GM12878 (cell line): ENCODE measurements at regions not wholly inside any gene's neighbourhood (a gene's known extent, or its start where the extent isn't known, plus 50 kb on each side); places are given as distances from the start of the nearest gene placed in this dataset.

ENCODE experiments used
- ATAC-seq: fragments of 200-7000 bp; cut with Tn5 transposase; 3 replicates; pipeline ENCODE4 v1.9.1; 2020; ENCODE audit warnings: mild to moderate bottlenecking, moderate library complexity
- BruUV-seq: library from RNA; stranded (reverse); fragments of 400-500 nt; replicated peaks from 2 replicates; lab custom pipeline; 2021; lab: Mats Ljungman, UMichigan
- CTCF ChIA-PET: fragments of 300-600 bp; sonication (Branson Sonifier 250); formaldehyde crosslinking; extraction: SDS; loops from one replicate; lab custom pipeline; 2021; ENCODE audit warnings: inconsistent platforms; lab: Yijun Ruan, JAX
- POLR2A ChIA-PET: fragments of 350-600 bp; formaldehyde crosslinking; extraction: SDS; loops from one replicate; lab custom pipeline; 2021; ENCODE audit warnings: inconsistent platforms; lab: Charles Lee
- RAD21 ChIA-PET: fragments of 300-600 bp; sonication (Branson Sonifier 250); formaldehyde crosslinking; loops from one replicate; lab custom pipeline; 2023; ENCODE audit warnings: antibody characterized with exemption; ENCODE audit not compliant: unreplicated experiment; lab: Charles Lee
- SMC1A ChIA-PET: fragments of 300-600 bp; sonication (Branson Sonifier 250); formaldehyde crosslinking; loops from one replicate; lab custom pipeline; 2023; ENCODE audit not compliant: unreplicated experiment, uncharacterized antibody; lab: Charles Lee
- DNase-seq: peaks from one replicate; pipeline ENCODE4 v3.0.0-alpha.2; 2011; ENCODE audit warnings: low read depth, low spot score
- FAIRE-seq: peaks from 3 replicates; lab custom pipeline; 2011; peaks lifted over from hg19 to GRCh38; lab: Jason Lieb, UNC
- H2AFZ ChIP-seq: 2 replicates; pipeline ENCODE4 v1.6.0; 2011; ENCODE audit warnings: low read depth, low read length, control low read depth; ENCODE audit not compliant: control insufficient read depth
- H3K27ac ChIP-seq: 2 replicates; pipeline ENCODE4 v1.5.1; 2011; ENCODE audit warnings: control low read depth; ENCODE audit not compliant: control insufficient read depth, insufficient read depth
- H3K27me3 ChIP-seq, 2 experiments: replicated peaks in 1 of 2; 2 replicates each; pipeline versions ENCODE4 v1.6.0 to v1.6.1; 2011; ENCODE audit warnings: low read length in 1 of 2; ENCODE audit not compliant: control insufficient read depth in 2 of 2, insufficient read depth in 2 of 2
- H3K36me3 ChIP-seq, 2 experiments: 2 replicates each; pipeline ENCODE4 v1.5.1; 2011; ENCODE audit warnings: low read length in 1 of 2; ENCODE audit not compliant: control insufficient read depth in 2 of 2, insufficient read depth in 2 of 2
- H3K4me1 ChIP-seq: 2 replicates; pipeline ENCODE4 v1.6.1; 2011; ENCODE audit warnings: mild to moderate bottlenecking, low read length, moderate library complexity, mixed read lengths; ENCODE audit not compliant: control insufficient read depth, insufficient read depth
- H3K4me2 ChIP-seq: 2 replicates; pipeline ENCODE4 v1.6.0; 2011; ENCODE audit warnings: control low read depth; ENCODE audit not compliant: control insufficient read depth, insufficient read depth
- H3K4me3 ChIP-seq: fragments of 200-600 bp; sonication (generic); 2 replicates; pipeline ENCODE4 v1.5.1; 2016
- H3K79me2 ChIP-seq: 2 replicates; pipeline ENCODE4 v1.6.0; 2011; ENCODE audit warnings: low read length; ENCODE audit not compliant: control insufficient read depth, insufficient read depth
- H3K9ac ChIP-seq: 2 replicates; pipeline ENCODE4 v1.8.0; 2011; ENCODE audit warnings: low read length, control low read depth, mixed read lengths; ENCODE audit not compliant: control insufficient read depth, insufficient read depth
- H3K9me3 ChIP-seq: replicated peaks from 3 replicates; pipeline ENCODE4 v1.5.1; 2011; ENCODE audit warnings: mild to moderate bottlenecking, low read length; ENCODE audit not compliant: control insufficient read depth, insufficient read depth
- H4K20me1 ChIP-seq: 2 replicates; pipeline ENCODE4 v1.6.0; 2011; ENCODE audit not compliant: control insufficient read depth, insufficient read depth
- BMI1 ChIP-seq: fragments of 450-650 bp; IDR thresholded peaks from 2 replicates; pipeline ENCODE4 v1.6.1; 2016; ENCODE audit warnings: mild to moderate bottlenecking, moderate library complexity, borderline replicate concordance
- CHD4 ChIP-seq: fragments of 200-600 bp; sonication (generic); IDR thresholded peaks from 2 replicates; pipeline ENCODE4 v1.6.1; 2016; ENCODE audit warnings: mild to moderate bottlenecking
- CREB1 ChIP-seq: IDR thresholded peaks from 2 replicates; pipeline ENCODE4 v1.6.1; 2012; ENCODE audit warnings: low read depth, mild to moderate bottlenecking, inconsistent platforms
- CUX1 ChIP-seq: IDR thresholded peaks from 2 replicates; pipeline ENCODE4 v1.6.1; 2012; ENCODE audit warnings: improper control_type of control experiment, low read depth, low read length; ENCODE audit not compliant: insufficient replicate concordance
- NR2C1 ChIP-seq: fragments of 450-650 bp; IDR thresholded peaks from 2 replicates; pipeline ENCODE4 v1.6.1; 2017; ENCODE audit warnings: antibody characterized with exemption, mild to moderate bottlenecking, moderate library complexity
- SIX5 ChIP-seq: IDR thresholded peaks from 2 replicates; pipeline ENCODE4 v1.6.1; 2011; ENCODE audit warnings: mild to moderate bottlenecking, low read depth, low read length, moderate library complexity; ENCODE audit not compliant: severe bottlenecking
- SMAD1 ChIP-seq: fragments of 450-650 bp; IDR thresholded peaks from 2 replicates; pipeline ENCODE4 v1.6.1; 2018; ENCODE audit warnings: mild to moderate bottlenecking, low read depth; ENCODE audit not compliant: partially characterized antibody
- WGBS: methylation state at CpG from one replicate; pipeline ENCODE4 v1.1.6; 2016; ENCODE audit warnings: low lambda C conversion rate; ENCODE audit not compliant: insufficient replicate concordance, insufficient coverage; ENCODE audit errors: missing lambda C conversion rate; 5-methylcytosine and 5-hydroxymethylcytosine counted together
- in situ Hi-C: fragments of 300-500 bp; cut with MboI; formaldehyde crosslinking; loops from 9 replicates; pipeline ENCODE4 v1.14.3; 2018; ENCODE audit warnings: mixed read lengths
- intact Hi-C: fragments of 100-400 bp; cut with micrococcal nuclease; formaldehyde crosslinking; loops from one replicate; pipeline ENCODE4 v1.14.2; 2022; ENCODE audit not compliant: unreplicated experiment
- TF ChIP-seq, protein P1 (sequence below): IDR thresholded peaks from 2 replicates; pipeline ENCODE4 v1.6.1; 2012; ENCODE audit warnings: low read depth, low read length, improper control_type of control experiment
- TF ChIP-seq, protein P2 (sequence below): IDR thresholded peaks from 2 replicates; pipeline ENCODE4 v1.6.1; 2011; ENCODE audit warnings: mild to moderate bottlenecking, low read depth, low read length, moderate library complexity; ENCODE audit not compliant: insufficient replicate concordance

GRCh38 chr16:52383640-52384292 lies 163.2 kb downstream of the TOX3 start:
- CTCF ChIA-PET = no interaction called here
- no peak for ATAC-seq
- H3K36me3 ChIP-seq = no peaks in the 10 kb centered on the region
- no peak overlapping the region for H2AFZ ChIP-seq
- RAD21 ChIA-PET = no interaction called here
- no peak overlapping the region for H3K9ac ChIP-seq
- intact Hi-C loops (loop anchor here (10.0 kb wide), 2 partner anchors 59 to 179 kb away; no protein-coding TSS in a partner anchor), in situ Hi-C loops (no loop called here)
- no peaks in the 10 kb centered on the region for H4K20me1 ChIP-seq
- no peaks in the 10 kb centered on the region for H3K79me2 ChIP-seq
- no peak for DNase-seq
- BruUV-seq = no TSS peak
- H3K9me3 ChIP-seq = no peaks in the 10 kb centered on the region
- POLR2A ChIA-PET = no interaction called here
- WGBS = 0% methylated on average over 3 of the region's 3 CpGs
- FAIRE-seq = no peak
- H3K4me2 ChIP-seq = no peak overlapping the region
- no peak for TF ChIP-seq BMI1
- no peak for TF ChIP-seq SMAD1
- TF ChIP-seq, protein P1, sequence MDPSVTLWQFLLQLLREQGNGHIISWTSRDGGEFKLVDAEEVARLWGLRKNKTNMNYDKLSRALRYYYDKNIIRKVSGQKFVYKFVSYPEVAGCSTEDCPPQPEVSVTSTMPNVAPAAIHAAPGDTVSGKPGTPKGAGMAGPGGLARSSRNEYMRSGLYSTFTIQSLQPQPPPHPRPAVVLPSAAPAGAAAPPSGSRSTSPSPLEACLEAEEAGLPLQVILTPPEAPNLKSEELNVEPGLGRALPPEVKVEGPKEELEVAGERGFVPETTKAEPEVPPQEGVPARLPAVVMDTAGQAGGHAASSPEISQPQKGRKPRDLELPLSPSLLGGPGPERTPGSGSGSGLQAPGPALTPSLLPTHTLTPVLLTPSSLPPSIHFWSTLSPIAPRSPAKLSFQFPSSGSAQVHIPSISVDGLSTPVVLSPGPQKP = no peak
- no peak for TF ChIP-seq NR2C1
- TF ChIP-seq CREB1 = no peak
- SMC1A ChIA-PET = interaction anchor here (0.6 kb wide), 1 partner anchor 1084 kb away, joined by 5 read pairs; no protein-coding TSS in a partner anchor
- no peak overlapping the region for H3K4me3 ChIP-seq
- H3K27me3 ChIP-seq = no peaks in the 10 kb centered on the region
- no peak overlapping the region for H3K27ac ChIP-seq
- no peaks in the 10 kb centered on the region for H3K4me1 ChIP-seq

DNA sequence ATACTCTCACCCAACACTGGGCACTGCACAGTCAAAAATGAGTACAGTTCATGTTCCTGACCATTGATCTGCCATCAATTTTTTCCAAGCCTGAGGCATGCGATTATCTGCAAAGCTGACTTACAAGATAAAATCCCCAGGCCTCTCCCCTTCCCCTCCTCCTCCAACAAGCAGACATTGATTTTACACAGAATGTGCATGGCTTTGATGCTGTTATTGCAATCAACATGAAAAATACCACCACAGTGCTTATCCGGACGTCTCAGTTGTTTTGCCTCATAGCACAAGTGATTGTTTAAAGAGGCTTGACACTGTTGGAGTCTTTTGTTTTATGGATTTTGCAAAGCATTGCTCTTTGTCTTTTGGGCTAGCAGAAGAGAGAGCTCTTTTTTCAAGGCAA lies 163.8 kb downstream of the TOX3 start:
- intact Hi-C loops = loop anchor here (10.0 kb wide), 2 partner anchors 58 to 178 kb away; no protein-coding TSS in a partner anchor
- no peaks in the 10 kb centered on the region for H3K79me2 ChIP-seq
- WGBS = 48% methylated on average over 3 of the region's 3 CpGs
- no peak overlapping the region for H2AFZ ChIP-seq
- DNase-seq (no peak), ATAC-seq (no peak), FAIRE-seq (no peak)
- H3K4me3 ChIP-seq = no peak overlapping the region
- no peak overlapping the region for H3K27ac ChIP-seq
- H3K36me3 ChIP-seq = no peaks in the 10 kb centered on the region
- ChIA-PET CTCF (no interaction called here), RAD21 (no interaction called here), SMC1A (interaction anchor here (1.0 kb wide), 1 partner anchor 18 kb away, joined by 3 read pairs; no protein-coding TSS in a partner anchor), POLR2A (no interaction called here)
- H3K9me3 ChIP-seq = no peaks in the 10 kb centered on the region
- no peak overlapping the region for H3K4me2 ChIP-seq
- H3K27me3 ChIP-seq = no peaks in the 10 kb centered on the region
- in situ Hi-C loops = no loop called here
- no peak overlapping the region for H3K9ac ChIP-seq
- no TSS peak for BruUV-seq
- H4K20me1 ChIP-seq = no peaks in the 10 kb centered on the region
- no peaks in the 10 kb centered on the region for H3K4me1 ChIP-seq
- TF ChIP-seq CUX1 (no peak), CHD4 (no peak), SIX5 (no peak)
- TF ChIP-seq, protein P2, sequence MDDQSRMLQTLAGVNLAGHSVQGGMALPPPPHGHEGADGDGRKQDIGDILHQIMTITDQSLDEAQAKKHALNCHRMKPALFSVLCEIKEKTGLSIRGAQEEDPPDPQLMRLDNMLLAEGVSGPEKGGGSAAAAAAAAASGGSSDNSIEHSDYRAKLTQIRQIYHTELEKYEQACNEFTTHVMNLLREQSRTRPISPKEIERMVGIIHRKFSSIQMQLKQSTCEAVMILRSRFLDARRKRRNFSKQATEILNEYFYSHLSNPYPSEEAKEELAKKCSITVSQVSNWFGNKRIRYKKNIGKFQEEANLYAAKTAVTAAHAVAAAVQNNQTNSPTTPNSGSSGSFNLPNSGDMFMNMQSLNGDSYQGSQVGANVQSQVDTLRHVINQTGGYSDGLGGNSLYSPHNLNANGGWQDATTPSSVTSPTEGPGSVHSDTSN = no peak
